GM06990 (cell line): ENCODE measurements at regions not wholly inside any gene's neighbourhood (a gene's known extent, or its start where the extent isn't known, plus 50 kb on each side); places are given as distances from the start of the nearest gene placed in this dataset.

Experiments
- DNase-seq: peaks from one replicate; pipeline ENCODE4 v3.0.0-alpha.2; 2011; ENCODE audit not compliant: insufficient read length; ENCODE audit errors: extremely low read depth
- H3K27me3 ChIP-seq: replicated peaks from 2 replicates; pipeline ENCODE4 v1.6.0; 2011; ENCODE audit warnings: low read length; ENCODE audit not compliant: control insufficient read depth, insufficient read depth
- H3K36me3 ChIP-seq: 2 replicates; pipeline ENCODE4 v1.5.1; 2011; ENCODE audit warnings: low read length; ENCODE audit not compliant: control insufficient read depth, insufficient read depth
- H3K4me3 ChIP-seq: replicated peaks from 2 replicates; pipeline ENCODE4 v1.5.1; 2011; ENCODE audit warnings: low read depth, mild to moderate bottlenecking, control low read depth, low read length
- TF ChIP-seq, protein P1 (sequence below): IDR thresholded peaks from 2 replicates; pipeline ENCODE4 v1.5.1; 2011; ENCODE audit warnings: low read length, control low read depth, mild to moderate bottlenecking, inconsistent platforms; ENCODE audit not compliant: insufficient read depth, poor library complexity, severe bottlenecking

DNA sequence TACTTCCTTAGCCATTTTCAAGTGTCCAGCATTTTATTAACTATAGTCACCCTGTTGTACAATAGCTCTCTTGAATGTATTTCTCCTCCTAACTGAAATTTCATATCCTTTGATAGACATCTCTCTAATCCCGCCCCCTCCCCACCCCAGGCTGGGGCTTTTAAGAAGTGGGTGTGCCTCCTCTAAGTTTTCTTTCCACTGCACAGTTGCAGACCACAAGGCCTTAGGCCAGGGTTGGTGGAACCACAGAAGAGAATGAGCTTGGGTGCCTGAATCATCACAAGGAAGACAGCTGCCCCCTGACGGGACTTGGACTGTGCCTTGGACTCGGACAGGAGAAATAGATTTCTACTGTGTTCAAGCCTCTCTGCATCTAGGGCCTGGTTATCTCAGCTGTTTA is 193.4 kb downstream of the HAUS1 start:
- no peak for DNase-seq

DNA sequence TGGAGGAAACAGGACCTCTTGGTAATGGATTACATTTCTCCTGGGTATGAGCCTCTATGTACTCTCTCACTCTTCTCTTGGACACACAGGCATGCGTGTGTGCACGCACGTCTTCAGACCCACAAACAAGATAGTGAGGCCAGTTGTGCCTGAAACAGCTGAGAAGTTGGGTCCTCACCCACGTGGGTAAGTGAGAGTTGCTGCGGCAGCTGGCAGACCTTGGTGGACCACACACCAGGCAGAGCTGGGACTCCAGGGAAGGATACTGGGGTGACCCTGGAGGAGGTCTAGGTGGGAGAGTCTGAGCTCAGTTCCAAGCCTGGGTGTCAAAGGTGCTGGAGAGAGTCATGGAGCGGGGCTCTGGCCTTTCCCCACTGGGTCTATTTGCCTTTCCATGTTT is 194.3 kb downstream of the HAUS1 start:
- Histone ChIP-seq H3K36me3 (no peaks in the 10 kb centered on the region), H3K4me3 (no peak overlapping the region), H3K27me3 (no peaks in the 10 kb centered on the region)
- TF ChIP-seq, protein P1, sequence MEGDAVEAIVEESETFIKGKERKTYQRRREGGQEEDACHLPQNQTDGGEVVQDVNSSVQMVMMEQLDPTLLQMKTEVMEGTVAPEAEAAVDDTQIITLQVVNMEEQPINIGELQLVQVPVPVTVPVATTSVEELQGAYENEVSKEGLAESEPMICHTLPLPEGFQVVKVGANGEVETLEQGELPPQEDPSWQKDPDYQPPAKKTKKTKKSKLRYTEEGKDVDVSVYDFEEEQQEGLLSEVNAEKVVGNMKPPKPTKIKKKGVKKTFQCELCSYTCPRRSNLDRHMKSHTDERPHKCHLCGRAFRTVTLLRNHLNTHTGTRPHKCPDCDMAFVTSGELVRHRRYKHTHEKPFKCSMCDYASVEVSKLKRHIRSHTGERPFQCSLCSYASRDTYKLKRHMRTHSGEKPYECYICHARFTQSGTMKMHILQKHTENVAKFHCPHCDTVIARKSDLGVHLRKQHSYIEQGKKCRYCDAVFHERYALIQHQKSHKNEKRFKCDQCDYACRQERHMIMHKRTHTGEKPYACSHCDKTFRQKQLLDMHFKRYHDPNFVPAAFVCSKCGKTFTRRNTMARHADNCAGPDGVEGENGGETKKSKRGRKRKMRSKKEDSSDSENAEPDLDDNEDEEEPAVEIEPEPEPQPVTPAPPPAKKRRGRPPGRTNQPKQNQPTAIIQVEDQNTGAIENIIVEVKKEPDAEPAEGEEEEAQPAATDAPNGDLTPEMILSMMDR, result no peak
- no peak for DNase-seq

More for the DNA sequence above, 193.4 kb downstream of the HAUS1 start:
- Histone ChIP-seq H3K27me3 (no peaks in the 10 kb centered on the region), H3K4me3 (no peak overlapping the region), H3K36me3 (no peaks in the 10 kb centered on the region)
- TF ChIP-seq, protein P1, result no peak

DNA sequence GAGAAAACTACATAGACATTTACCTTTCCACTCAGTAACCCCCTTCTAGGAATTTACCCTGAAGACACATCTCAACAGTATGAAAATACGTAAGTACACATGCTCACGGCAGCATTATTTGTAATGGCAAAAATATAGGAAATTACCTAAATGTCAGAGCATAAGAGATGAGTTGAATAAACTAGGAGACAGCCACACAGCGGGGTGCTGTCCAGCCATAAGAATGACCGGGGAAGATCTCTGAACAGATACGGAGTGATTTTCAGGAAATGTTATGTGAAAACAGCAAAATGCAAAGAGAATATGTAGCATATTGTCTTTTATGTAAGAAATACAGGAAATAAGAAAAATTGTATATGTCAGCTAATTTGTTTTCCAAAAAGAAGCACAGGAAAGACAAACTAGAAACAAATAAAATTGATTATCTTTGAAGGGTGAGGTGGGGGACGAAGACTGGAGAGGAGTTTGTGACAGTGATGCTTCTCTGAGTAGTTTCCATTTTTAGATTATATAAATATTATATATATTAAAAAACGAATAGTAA is 195.4 kb downstream of the HAUS1 start:
- TF ChIP-seq, protein P1, result no peak
- Histone ChIP-seq H3K27me3 (no peaks in the 10 kb centered on the region), H3K36me3 (no peaks in the 10 kb centered on the region), H3K4me3 (no peak overlapping the region)
- no peak for DNase-seq

DNA sequence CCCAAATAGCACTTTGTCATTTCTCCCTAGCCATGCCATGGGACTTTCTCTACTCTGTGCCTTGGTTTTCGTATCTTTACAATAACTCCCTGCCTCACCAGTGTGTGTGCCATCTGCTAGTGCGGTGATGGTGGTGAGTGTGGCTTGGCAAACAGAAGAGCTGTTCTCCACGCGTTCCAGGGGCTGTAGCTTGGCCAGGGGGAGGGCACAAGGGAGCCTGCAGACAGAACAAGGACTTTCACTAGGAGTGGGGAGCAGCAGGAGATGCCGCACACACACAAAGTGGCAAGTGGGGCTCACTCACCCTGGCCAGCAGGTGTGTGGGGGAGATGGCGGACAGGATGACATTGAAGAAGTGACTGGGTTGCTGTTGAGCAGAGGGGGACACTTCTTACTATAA is 196.9 kb downstream of the HAUS1 start:
- no peak overlapping the region for H3K4me3 ChIP-seq
- H3K27me3 ChIP-seq, result no peaks in the 10 kb centered on the region
- DNase-seq, result no peak
- H3K36me3 ChIP-seq, result no peaks in the 10 kb centered on the region
- TF ChIP-seq, protein P1, result no peak

DNA sequence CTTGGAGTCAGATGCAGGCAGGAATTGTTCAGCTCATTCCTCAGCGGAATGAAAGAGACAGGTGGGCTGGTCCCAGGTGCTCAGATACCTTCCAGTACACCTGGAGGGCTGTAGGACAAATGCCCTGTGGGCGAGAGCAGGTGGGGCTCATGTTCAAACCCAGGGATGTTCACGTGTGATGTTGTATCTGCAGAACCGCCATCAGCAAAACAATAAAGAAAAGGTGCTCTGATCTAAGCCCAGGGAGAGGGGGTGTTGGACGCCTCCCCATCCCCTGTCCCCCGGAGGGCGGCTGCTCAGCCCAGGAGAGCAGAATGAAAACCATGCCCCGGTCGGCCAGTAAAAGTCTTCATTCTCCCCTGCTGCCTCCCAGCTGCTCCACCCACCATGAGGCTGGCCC is 197.4 kb downstream of the HAUS1 start:
- Histone ChIP-seq H3K4me3 (no peak overlapping the region), H3K36me3 (no peaks in the 10 kb centered on the region), H3K27me3 (no peaks in the 10 kb centered on the region)
- TF ChIP-seq, protein P1, result no peak
- no peak for DNase-seq
